IPS-15b (cell line): ENCODE measurements at regions not wholly inside any gene's neighbourhood (a gene's known extent, or its start where the extent isn't known, plus 50 kb on each side); places are given as distances from the start of the nearest gene placed in this dataset.
"Not testable (repeated sequence)": the region's sequence is repeated elsewhere in the genome, so short reads cannot be mapped to it uniquely, and the experiment has no call there.

ENCODE experiments used
- H3K27me3 ChIP-seq: one replicate; pipeline ENCODE4 v1.6.1; 2013; ENCODE audit warnings: low read length; ENCODE audit not compliant: control insufficient read depth, insufficient read depth
- H3K36me3 ChIP-seq: one replicate; pipeline ENCODE4 v1.6.1; 2013; ENCODE audit warnings: low read length; ENCODE audit not compliant: control insufficient read depth, insufficient read depth
- H3K4me1 ChIP-seq: one replicate; pipeline ENCODE4 v1.6.1; 2013; ENCODE audit warnings: mild to moderate bottlenecking, low read length; ENCODE audit not compliant: control insufficient read depth, insufficient read depth
- H3K4me3 ChIP-seq: one replicate; pipeline ENCODE4 v1.5.1; 2013; ENCODE audit warnings: low read depth, low read length
- H3K9ac ChIP-seq: one replicate; pipeline ENCODE4 v1.6.1; 2013; ENCODE audit warnings: low read depth, mild to moderate bottlenecking, low read length
- H3K9me3 ChIP-seq: one replicate; pipeline ENCODE4 v1.6.1; 2013; ENCODE audit warnings: mild to moderate bottlenecking, low read length; ENCODE audit not compliant: control insufficient read depth, insufficient read depth

GRCh38 chr6:134802426-134803058 lies 147.4 kb downstream of the ALDH8A1 start:
- no peaks in the 10 kb centered on the region for H3K4me1 ChIP-seq
- no peak overlapping the region for H3K4me3 ChIP-seq
- no peaks in the 10 kb centered on the region for H3K36me3 ChIP-seq
- H3K9ac ChIP-seq, result no peak overlapping the region
- H3K9me3 ChIP-seq, result no peaks in the 10 kb centered on the region
- no peaks in the 10 kb centered on the region for H3K27me3 ChIP-seq

GRCh38 chr6:134797400-134798113 lies 152.3 kb downstream of the ALDH8A1 start:
- Histone ChIP-seq H3K36me3 (no peaks in the 10 kb centered on the region), H3K9me3 (no peaks in the 10 kb centered on the region), H3K27me3 (no peaks in the 10 kb centered on the region), H3K4me3 (no peak overlapping the region), H3K9ac (no peak overlapping the region), H3K4me1 (no peaks in the 10 kb centered on the region)

- no peaks in the 10 kb centered on the region for H3K4me1 ChIP-seq
- no peaks in the 10 kb centered on the region for H3K36me3 ChIP-seq
- no peak overlapping the region for H3K9ac ChIP-seq
- no peaks in the 10 kb centered on the region for H3K9me3 ChIP-seq
- H3K4me3 ChIP-seq, result no peak overlapping the region
- H3K27me3 ChIP-seq, result no peaks in the 10 kb centered on the region
Observed at GRCh38 chr6:134795691-134796090, 154.2 kb downstream of the ALDH8A1 start.

- no peaks in the 10 kb centered on the region for H3K27me3 ChIP-seq
- H3K36me3 ChIP-seq, result no peaks in the 10 kb centered on the region
- H3K4me3 ChIP-seq, result no peak overlapping the region
- H3K4me1 ChIP-seq, result no peaks in the 10 kb centered on the region
- no peaks in the 10 kb centered on the region for H3K9me3 ChIP-seq
- no peak overlapping the region for H3K9ac ChIP-seq
Observed at GRCh38 chr6:134795001-134795400, 154.9 kb downstream of the ALDH8A1 start.

- H3K9me3 ChIP-seq, H3K4me1 ChIP-seq, H3K9ac ChIP-seq, H3K36me3 ChIP-seq, H3K4me3 ChIP-seq, H3K27me3 ChIP-seq: not testable (repeated sequence)
Observed at GRCh38 chr6:134791243-134791843, 158.6 kb downstream of the ALDH8A1 start.

- Histone ChIP-seq H3K4me1 (no peaks in the 10 kb centered on the region), H3K27me3 (no peaks in the 10 kb centered on the region), H3K9ac (no peak overlapping the region), H3K4me3 (no peak overlapping the region), H3K9me3 (no peaks in the 10 kb centered on the region), H3K36me3 (no peaks in the 10 kb centered on the region)
Observed at GRCh38 chr6:134787261-134787877, 162.5 kb downstream of the ALDH8A1 start.

- no peak overlapping the region for H3K9ac ChIP-seq
- no peaks in the 10 kb centered on the region for H3K4me1 ChIP-seq
- no peaks in the 10 kb centered on the region for H3K9me3 ChIP-seq
- no peaks in the 10 kb centered on the region for H3K27me3 ChIP-seq
- H3K36me3 ChIP-seq, result no peaks in the 10 kb centered on the region
- H3K4me3 ChIP-seq, result no peak overlapping the region
Observed at GRCh38 chr6:134784336-134784735, 165.6 kb downstream of the ALDH8A1 start.

- Histone ChIP-seq H3K27me3 (no peaks in the 10 kb centered on the region), H3K4me1 (no peaks in the 10 kb centered on the region), H3K4me3 (no peak overlapping the region), H3K9me3 (no peaks in the 10 kb centered on the region), H3K36me3 (no peaks in the 10 kb centered on the region), H3K9ac (no peak overlapping the region)
Observed at GRCh38 chr6:134778431-134778830, 171.5 kb downstream of the ALDH8A1 start.

GRCh38 chr6:134774201-134774638 lies 175.7 kb downstream of the ALDH8A1 start:
- Histone ChIP-seq H3K27me3 (no peaks in the 10 kb centered on the region), H3K9ac (no peak overlapping the region)

GRCh38 chr6:134772671-134773360 lies 177.1 kb downstream of the ALDH8A1 start:
- Histone ChIP-seq H3K4me3 (no peak overlapping the region), H3K9ac (no peak overlapping the region), H3K36me3 (no peaks in the 10 kb centered on the region), H3K9me3 (no peaks in the 10 kb centered on the region), H3K4me1 (no peaks in the 10 kb centered on the region), H3K27me3 (no peaks in the 10 kb centered on the region)

More at GRCh38 chr6:134774201-134774638, 175.7 kb downstream of the ALDH8A1 start:
- no peaks in the 10 kb centered on the region for H3K36me3 ChIP-seq
- H3K4me3 ChIP-seq, result no peak overlapping the region
- no peaks in the 10 kb centered on the region for H3K9me3 ChIP-seq
- H3K4me1 ChIP-seq, result no peaks in the 10 kb centered on the region

- H3K9ac ChIP-seq, result no peak overlapping the region
- no peaks in the 10 kb centered on the region for H3K36me3 ChIP-seq
- no peaks in the 10 kb centered on the region for H3K27me3 ChIP-seq
- H3K9me3 ChIP-seq, result no peaks in the 10 kb centered on the region
- H3K4me1 ChIP-seq, result no peaks in the 10 kb centered on the region
- H3K4me3 ChIP-seq, result no peak overlapping the region
Observed at GRCh38 chr6:134768931-134769330, 181.0 kb downstream of the ALDH8A1 start.
